Suprapubic skin (tissue), 3 donors: ENCODE measurements at regions not wholly inside any gene's neighbourhood (a gene's known extent, or its start where the extent isn't known, plus 50 kb on each side); places are given as distances from the start of the nearest gene placed in this dataset.

Source experiments
- POLR2AphosphoS5 ChIP-seq, 3 donors: sonication (generic); formaldehyde crosslinking; IDR thresholded peaks; one replicate each; pipeline ENCODE4 v1.6.1; 2017; ENCODE audit warnings: antibody characterized with exemption in 3 of 3
- TF ChIP-seq, protein P1 (sequence below), 2 donors: fragments of 200-600 bp in 1 of 2; fragments of 450-650 bp in 1 of 2; sonication (generic) in 1 of 2; IDR thresholded peaks; one replicate each; pipeline ENCODE4 v1.5.1; 2016 to 2019; ENCODE audit warnings: antibody characterized with exemption in 2 of 2, mild to moderate bottlenecking in 1 of 2, moderate library complexity in 1 of 2

DNA sequence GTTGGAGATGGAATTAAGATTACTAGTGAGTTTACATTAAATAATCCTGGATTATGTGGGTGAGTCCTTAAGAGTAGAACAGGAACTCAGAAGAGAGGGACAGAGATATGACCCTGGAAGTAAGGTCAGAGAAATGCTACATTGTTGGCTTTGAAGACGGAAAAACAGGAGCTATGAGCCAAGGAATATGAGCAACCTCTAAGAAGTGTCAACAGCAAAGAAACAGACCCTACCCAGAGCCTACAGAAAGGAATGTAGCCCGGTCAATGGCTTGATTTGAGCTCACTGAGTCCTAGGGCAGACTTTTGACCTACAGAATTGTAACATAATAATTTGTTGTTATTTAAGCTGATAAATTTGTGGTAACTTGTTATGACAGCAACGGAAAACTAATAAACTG is 304.9 kb downstream of the IPMK start:
- TF ChIP-seq, protein P1, sequence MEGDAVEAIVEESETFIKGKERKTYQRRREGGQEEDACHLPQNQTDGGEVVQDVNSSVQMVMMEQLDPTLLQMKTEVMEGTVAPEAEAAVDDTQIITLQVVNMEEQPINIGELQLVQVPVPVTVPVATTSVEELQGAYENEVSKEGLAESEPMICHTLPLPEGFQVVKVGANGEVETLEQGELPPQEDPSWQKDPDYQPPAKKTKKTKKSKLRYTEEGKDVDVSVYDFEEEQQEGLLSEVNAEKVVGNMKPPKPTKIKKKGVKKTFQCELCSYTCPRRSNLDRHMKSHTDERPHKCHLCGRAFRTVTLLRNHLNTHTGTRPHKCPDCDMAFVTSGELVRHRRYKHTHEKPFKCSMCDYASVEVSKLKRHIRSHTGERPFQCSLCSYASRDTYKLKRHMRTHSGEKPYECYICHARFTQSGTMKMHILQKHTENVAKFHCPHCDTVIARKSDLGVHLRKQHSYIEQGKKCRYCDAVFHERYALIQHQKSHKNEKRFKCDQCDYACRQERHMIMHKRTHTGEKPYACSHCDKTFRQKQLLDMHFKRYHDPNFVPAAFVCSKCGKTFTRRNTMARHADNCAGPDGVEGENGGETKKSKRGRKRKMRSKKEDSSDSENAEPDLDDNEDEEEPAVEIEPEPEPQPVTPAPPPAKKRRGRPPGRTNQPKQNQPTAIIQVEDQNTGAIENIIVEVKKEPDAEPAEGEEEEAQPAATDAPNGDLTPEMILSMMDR (IDR thresholded peaks at IDR 0.05) = no peak
- no peak for TF ChIP-seq POLR2AphosphoS5 (IDR thresholded peaks at IDR 0.05)
